ENCODE measurements at regions not wholly inside any gene's neighbourhood (a gene's known extent, or its start where the extent isn't known, plus 50 kb on each side); places are given as distances from the start of the nearest gene placed in this dataset.

GRCh38 chr2:40964509-40965250, 512.8 kb upstream of the SLC8A1 start:
- H3K4me2 ChIP-seq (ENCODE audit: low read length): no peak overlapping the region
- H3K79me2 ChIP-seq (ENCODE audit: insufficient read depth, low read depth, low read length): no peaks in the 10 kb centered on the region
- H4K20me1 ChIP-seq (ENCODE audit: insufficient read depth, low read length): no peaks in the 10 kb centered on the region
- ChIA-PET POLR2A (no interaction called here), CTCF (ENCODE audit: unreplicated experiment) (no interaction called here)
- H3K9me3 ChIP-seq (ENCODE audit: low read length): no peaks in the 10 kb centered on the region
- no peaks in the 10 kb centered on the region for H3K36me3 ChIP-seq (ENCODE audit: insufficient read depth, low read length)
- H2AFZ ChIP-seq (ENCODE audit: low read length): no peak overlapping the region
- TF ChIP-seq EZH2phosphoT487 (IDR thresholded peaks at IDR 0.05; ENCODE audit: borderline replicate concordance, low read depth, low read length) (no peak), CTCF (conservative IDR thresholded peaks at IDR 0.05; ENCODE audit: low read length) (no peak)
- no peak overlapping the region for H3K4me3 ChIP-seq (ENCODE audit: low read depth, low read length, poor library complexity, severe bottlenecking)
- H3K9me2 ChIP-seq (ENCODE audit: insufficient read depth, low read length): no peaks in the 10 kb centered on the region
- intact Hi-C loops (cut with micrococcal nuclease; ENCODE audit: unreplicated experiment): no loop called here
- H3K27ac ChIP-seq (ENCODE audit: low read depth, low read length, poor library complexity, severe bottlenecking): no peak overlapping the region
- no peak for DNase-seq (ENCODE audit: low spot score)
- BruUV-seq (replicated peaks): no TSS peak
- H3K4me1 ChIP-seq (ENCODE audit: insufficient read depth, low read length, poor library complexity, severe bottlenecking): no peaks in the 10 kb centered on the region

GRCh38 chr2:40967451-40967850, 515.6 kb upstream of the SLC8A1 start:
- no peaks in the 10 kb centered on the region for H4K20me1 ChIP-seq (ENCODE audit: insufficient read depth, low read length)
- no peaks in the 10 kb centered on the region for H3K9me3 ChIP-seq (ENCODE audit: low read length)
- intact Hi-C loops (cut with micrococcal nuclease; ENCODE audit: unreplicated experiment): no loop called here
- no peaks in the 10 kb centered on the region for H3K4me1 ChIP-seq (ENCODE audit: insufficient read depth, low read length, poor library complexity, severe bottlenecking)
- POLR2A ChIA-PET: no interaction called here
- DNase-seq (ENCODE audit: low spot score): no peak
- no TSS peak for BruUV-seq (replicated peaks)
- no peaks in the 10 kb centered on the region for H3K36me3 ChIP-seq (ENCODE audit: insufficient read depth, low read length)
- TF ChIP-seq EZH2phosphoT487 (IDR thresholded peaks at IDR 0.05; ENCODE audit: borderline replicate concordance, low read depth, low read length): no peak
- TF ChIP-seq CTCF (conservative IDR thresholded peaks at IDR 0.05; ENCODE audit: low read length): no peak
- no peak overlapping the region for H3K4me2 ChIP-seq (ENCODE audit: low read length)
- H3K9me2 ChIP-seq (ENCODE audit: insufficient read depth, low read length): no peaks in the 10 kb centered on the region
- H3K79me2 ChIP-seq (ENCODE audit: insufficient read depth, low read depth, low read length): no peaks in the 10 kb centered on the region
- no peak overlapping the region for H2AFZ ChIP-seq (ENCODE audit: low read length)
- H3K27ac ChIP-seq (ENCODE audit: low read depth, low read length, poor library complexity, severe bottlenecking): no peak overlapping the region
- CTCF ChIA-PET (ENCODE audit: unreplicated experiment): no interaction called here
- no peak overlapping the region for H3K4me3 ChIP-seq (ENCODE audit: low read depth, low read length, poor library complexity, severe bottlenecking)

GRCh38 chr2:40975151-40975550, 523.3 kb upstream of the SLC8A1 start:
- no peaks in the 10 kb centered on the region for H3K9me2 ChIP-seq (ENCODE audit: insufficient read depth, low read length)
- H2AFZ ChIP-seq (ENCODE audit: low read length): no peak overlapping the region
- ChIA-PET CTCF (ENCODE audit: unreplicated experiment) (no interaction called here), POLR2A (no interaction called here)
- no peak overlapping the region for H3K4me3 ChIP-seq (ENCODE audit: low read depth, low read length, poor library complexity, severe bottlenecking)
- BruUV-seq (replicated peaks): no TSS peak
- no peaks in the 10 kb centered on the region for H3K79me2 ChIP-seq (ENCODE audit: insufficient read depth, low read depth, low read length)
- no peak overlapping the region for H3K27ac ChIP-seq (ENCODE audit: low read depth, low read length, poor library complexity, severe bottlenecking)
- TF ChIP-seq EZH2phosphoT487 (IDR thresholded peaks at IDR 0.05; ENCODE audit: borderline replicate concordance, low read depth, low read length): no peak
- TF ChIP-seq CTCF (conservative IDR thresholded peaks at IDR 0.05; ENCODE audit: low read length): no peak
- no peaks in the 10 kb centered on the region for H3K9me3 ChIP-seq (ENCODE audit: low read length)
- intact Hi-C loops (cut with micrococcal nuclease; ENCODE audit: unreplicated experiment): no loop called here
- no peak for DNase-seq (ENCODE audit: low spot score)
- H3K4me1 ChIP-seq (ENCODE audit: insufficient read depth, low read length, poor library complexity, severe bottlenecking): no peaks in the 10 kb centered on the region
- no peaks in the 10 kb centered on the region for H3K36me3 ChIP-seq (ENCODE audit: insufficient read depth, low read length)
- H4K20me1 ChIP-seq (ENCODE audit: insufficient read depth, low read length): no peaks in the 10 kb centered on the region
- no peak overlapping the region for H3K4me2 ChIP-seq (ENCODE audit: low read length)
